Hepatocyte (in vitro differentiated cells): ENCODE measurements at regions not wholly inside any gene's neighbourhood (a gene's known extent, or its start where the extent isn't known, plus 50 kb on each side); places are given as distances from the start of the nearest gene placed in this dataset.
"Not testable (repeated sequence)": the region's sequence is repeated elsewhere in the genome, so short reads cannot be mapped to it uniquely, and the experiment has no call there.

Experiments
- DNase-seq: peaks from one replicate; pipeline ENCODE4 v3.0.0-alpha.2; 2016; ENCODE audit warnings: low spot score
- H2AFZ ChIP-seq: fragments of 200-600 bp; sonication (generic); 2 replicates; pipeline ENCODE4 v1.6.0; 2016; ENCODE audit warnings: antibody characterized with exemption, mild to moderate bottlenecking
- H3K27ac ChIP-seq: fragments of 200-600 bp; sonication (generic); 2 replicates; pipeline ENCODE4 v1.5.1; 2016; ENCODE audit warnings: mild to moderate bottlenecking
- H3K27me3 ChIP-seq: fragments of 200-600 bp; sonication (generic); 2 replicates; pipeline ENCODE4 v1.6.1; 2016
- H3K36me3 ChIP-seq: fragments of 200-600 bp; sonication (generic); replicated peaks from 2 replicates; pipeline ENCODE4 v1.5.1; 2016; ENCODE audit warnings: low read depth; ENCODE audit not compliant: insufficient read depth
- H3K4me1 ChIP-seq: fragments of 200-600 bp; sonication (generic); 2 replicates; pipeline ENCODE4 v1.5.1; 2016; ENCODE audit warnings: mild to moderate bottlenecking, moderate library complexity; ENCODE audit not compliant: insufficient read depth
- H3K4me2 ChIP-seq: fragments of 200-600 bp; sonication (generic); 2 replicates; pipeline ENCODE4 v1.6.0; 2016
- H3K4me3 ChIP-seq: fragments of 200-600 bp; sonication (generic); 2 replicates; pipeline ENCODE4 v1.5.1; 2016; ENCODE audit warnings: mild to moderate bottlenecking
- H3K79me2 ChIP-seq: fragments of 200-600 bp; sonication (generic); 2 replicates; pipeline ENCODE4 v1.6.0; 2017; ENCODE audit warnings: mild to moderate bottlenecking
- H3K9me2 ChIP-seq: fragments of 200-600 bp; sonication (generic); replicated peaks from 2 replicates; pipeline ENCODE4 v1.6.0; 2017; ENCODE audit warnings: mild to moderate bottlenecking; ENCODE audit not compliant: insufficient read depth
- H3K9me3 ChIP-seq: fragments of 200-600 bp; sonication (generic); 2 replicates; pipeline ENCODE4 v1.5.1; 2016; ENCODE audit warnings: low read depth, mild to moderate bottlenecking
- H4K20me1 ChIP-seq: fragments of 200-600 bp; sonication (generic); 2 replicates; pipeline ENCODE4 v1.6.0; 2016; ENCODE audit warnings: mild to moderate bottlenecking; ENCODE audit not compliant: insufficient read depth, poor library complexity, severe bottlenecking
- CTCF ChIP-seq: fragments of 200-600 bp; sonication (generic); IDR thresholded peaks from 2 replicates; pipeline ENCODE4 v1.5.1; 2016; ENCODE audit warnings: antibody characterized with exemption, mild to moderate bottlenecking; ENCODE audit not compliant: poor library complexity
- EZH2 ChIP-seq: fragments of 200-600 bp; sonication (generic); IDR thresholded peaks from 2 replicates; pipeline ENCODE4 v1.6.1; 2016; ENCODE audit warnings: antibody characterized with exemption, mild to moderate bottlenecking, borderline replicate concordance
- EZH2phosphoT487 ChIP-seq: fragments of 200-600 bp; sonication (generic); IDR thresholded peaks from one replicate; pipeline ENCODE4 v1.6.1; 2018; ENCODE audit warnings: antibody characterized with exemption, mild to moderate bottlenecking, low read depth, moderate library complexity; ENCODE audit not compliant: unreplicated experiment, severe bottlenecking
- WGBS: methylation state at CpG from one replicate; pipeline ENCODE4 v1.1.6; 2016; ENCODE audit warnings: low lambda C conversion rate; ENCODE audit errors: missing lambda C conversion rate; 5-methylcytosine and 5-hydroxymethylcytosine counted together

DNA sequence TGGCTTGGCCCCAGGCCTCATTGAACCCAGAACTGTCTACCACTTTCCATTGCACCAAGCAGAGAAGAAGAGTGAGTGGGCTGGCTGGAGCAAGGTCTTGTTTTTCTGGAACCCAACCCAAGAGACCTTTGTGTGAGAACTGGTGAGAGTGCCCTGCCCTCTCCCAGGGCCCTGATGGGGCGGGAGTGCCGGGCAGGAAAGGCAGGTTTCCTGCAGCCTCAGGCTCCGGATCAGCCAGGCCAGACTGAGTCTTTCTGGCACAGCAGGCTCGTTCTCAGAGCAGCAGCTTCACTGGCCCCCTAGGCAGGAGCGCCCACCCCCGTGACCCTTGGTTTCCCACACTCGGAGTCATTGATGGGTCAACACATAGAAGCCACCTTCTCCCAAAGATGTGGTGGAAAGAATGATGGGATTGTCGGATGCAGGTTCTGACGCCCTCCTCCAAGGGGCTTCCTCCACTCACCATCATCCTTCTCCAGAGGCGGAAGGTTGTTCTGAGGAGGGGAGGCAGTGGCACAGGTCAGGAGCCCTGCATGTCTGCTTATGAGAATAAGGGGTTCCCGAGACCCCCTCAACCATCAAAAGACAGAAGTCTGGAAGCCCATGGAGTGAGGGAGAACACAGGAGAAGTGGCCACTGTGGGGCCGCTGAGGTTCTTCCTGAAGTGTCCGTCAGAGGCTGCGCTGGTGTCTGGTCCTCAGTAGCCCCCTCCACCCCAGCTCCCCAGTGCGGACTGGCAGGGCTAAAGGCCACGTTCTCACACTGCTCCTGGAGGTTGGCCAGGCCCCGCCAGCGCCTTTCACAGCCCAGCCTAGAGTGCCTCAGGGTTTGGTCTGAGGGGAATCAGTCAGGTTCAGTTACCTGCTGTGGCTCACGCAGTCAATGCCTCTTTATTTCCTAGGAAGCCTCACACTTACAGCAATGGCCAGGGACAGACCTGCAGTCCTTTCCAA is 62.8 kb upstream of the LAPTM4A start:
- DNase-seq, result no peak
- no peak for TF ChIP-seq EZH2phosphoT487
- TF ChIP-seq EZH2, result no peak
- no peak for TF ChIP-seq CTCF

DNA sequence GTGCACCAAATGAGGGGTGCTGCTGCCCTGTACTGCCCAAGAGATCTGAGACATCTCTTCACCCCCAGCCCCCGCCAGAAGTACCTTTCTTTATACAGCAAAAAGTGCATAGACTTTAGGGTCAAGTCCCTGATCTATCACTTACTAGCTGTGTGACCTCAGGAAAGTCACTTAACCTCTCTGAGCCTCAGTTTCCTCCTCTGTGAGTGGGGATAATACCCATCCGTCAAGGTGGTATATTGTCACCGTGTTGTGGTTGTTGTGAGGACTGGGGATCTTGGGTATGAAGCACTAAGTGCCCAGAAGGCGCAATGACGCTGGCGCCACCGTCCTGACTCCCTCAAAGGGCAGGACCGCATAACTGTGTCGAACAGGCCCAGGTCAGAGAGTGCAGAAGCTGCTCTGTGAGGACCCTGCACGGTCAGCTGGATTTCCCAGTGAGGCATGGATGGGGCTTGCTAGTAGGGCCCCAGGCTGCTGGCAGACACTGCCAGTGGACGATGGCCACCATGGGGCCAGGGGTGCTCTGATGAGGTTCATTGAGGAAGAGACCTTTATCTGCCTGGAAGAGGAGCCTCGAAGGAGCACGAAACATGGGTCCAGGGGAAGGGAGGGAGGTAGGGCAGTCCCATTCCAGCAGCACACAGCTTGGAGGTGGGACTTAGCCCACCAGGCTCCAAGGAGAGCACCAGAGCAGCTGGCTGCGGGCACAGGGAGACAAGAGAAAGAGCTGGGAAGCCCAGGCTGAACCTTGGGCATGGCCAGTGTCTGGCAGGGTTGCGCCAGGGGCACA is 61.8 kb upstream of the LAPTM4A start:
- TF ChIP-seq EZH2 (no peak), CTCF (no peak), EZH2phosphoT487 (no peak)
- no peak for DNase-seq
- 97% methylated on average over 15 of the region's 15 CpGs for WGBS
- Histone ChIP-seq H3K36me3 (no peaks in the 10 kb centered on the region), H3K27me3 (no peaks in the 10 kb centered on the region), H3K4me1 (peaks cover 18% of the 10 kb centered on the region), H3K9me2 (no peaks in the 10 kb centered on the region), H3K27ac (no peak overlapping the region), H3K4me2 (no peak overlapping the region), H3K4me3 (no peak overlapping the region), H3K9me3 (no peaks in the 10 kb centered on the region), H4K20me1 (no peaks in the 10 kb centered on the region), H2AFZ (no peak overlapping the region), H3K79me2 (no peaks in the 10 kb centered on the region)

More for the DNA sequence above, 62.8 kb upstream of the LAPTM4A start:
- no peak overlapping the region for H2AFZ ChIP-seq
- H4K20me1 ChIP-seq, result no peaks in the 10 kb centered on the region
- no peak overlapping the region for H3K4me3 ChIP-seq
- no peak overlapping the region for H3K27ac ChIP-seq
- H3K36me3 ChIP-seq, result no peaks in the 10 kb centered on the region
- WGBS, result 86% methylated on average over 19 of the region's 19 CpGs
- peaks cover 18% of the 10 kb centered on the region for H3K4me1 ChIP-seq
- H3K27me3 ChIP-seq, result no peaks in the 10 kb centered on the region
- no peaks in the 10 kb centered on the region for H3K79me2 ChIP-seq
- no peaks in the 10 kb centered on the region for H3K9me2 ChIP-seq
- H3K9me3 ChIP-seq, result no peaks in the 10 kb centered on the region
- H3K4me2 ChIP-seq, result no peak overlapping the region

DNA sequence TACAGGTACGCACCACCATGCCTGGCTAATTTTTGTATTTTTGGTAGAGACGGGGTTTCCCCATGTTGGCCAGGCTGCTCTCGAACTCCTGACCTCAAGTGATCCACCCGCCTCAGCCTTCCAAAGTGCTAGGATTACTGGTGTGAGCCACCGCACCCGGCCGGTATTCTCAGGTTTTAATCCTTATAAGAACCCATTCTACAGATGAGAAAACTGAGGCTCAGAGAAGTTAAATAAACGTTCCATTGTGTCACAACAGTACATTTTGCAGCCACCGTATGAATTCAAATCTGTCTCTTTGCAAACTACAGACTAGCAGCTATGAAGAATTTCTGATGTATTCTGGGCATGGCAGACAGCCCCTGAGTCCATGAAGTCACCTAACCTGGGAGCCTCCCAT is 60.9 kb upstream of the LAPTM4A start:
- H4K20me1 ChIP-seq, H3K27me3 ChIP-seq, H3K9me2 ChIP-seq, H3K4me3 ChIP-seq, H3K36me3 ChIP-seq, DNase-seq, H3K27ac ChIP-seq, H2AFZ ChIP-seq, H3K9me3 ChIP-seq, H3K79me2 ChIP-seq, H3K4me2 ChIP-seq: not testable (repeated sequence)
- WGBS, result 95% methylated on average over 9 of the region's 9 CpGs
- peaks cover 18% of the 10 kb centered on the region for H3K4me1 ChIP-seq
